ENCODE measurements at regions not wholly inside any gene's neighbourhood (a gene's known extent, or its start where the extent isn't known, plus 50 kb on each side); places are given as distances from the start of the nearest gene placed in this dataset.

GRCh38 chr13:105329359-105329758 lies 1206.1 kb downstream of the EFNB2 start:
- no peak overlapping the region for H3K4me3 ChIP-seq (ENCODE audit: low read depth in 1 of 2, low read length in 2 of 2)
- H3K27me3 ChIP-seq (ENCODE audit: low read depth, low read length), result no peaks in the 10 kb centered on the region
- H3K36me3 ChIP-seq (ENCODE audit: control insufficient read depth in 1 of 2, insufficient read depth in 2 of 2, low read length in 2 of 2), result no peaks in the 10 kb centered on the region
- peaks cover 0 to 5% of the 10 kb centered on the region in 2 donors for H3K4me1 ChIP-seq (ENCODE audit: control insufficient read depth in 1 of 2, insufficient read depth in 2 of 2, low read length in 2 of 2)
- no peak overlapping the region for H3K27ac ChIP-seq (ENCODE audit: low read length)
- peaks cover 0 to 8% of the 10 kb centered on the region in 2 donors for H3K9me3 ChIP-seq (ENCODE audit: control insufficient read depth in 1 of 2, low read length in 2 of 2)

GRCh38 chr13:105328212-105328611 lies 1207.2 kb downstream of the EFNB2 start:
- no peaks in the 10 kb centered on the region for H3K36me3 ChIP-seq (ENCODE audit: control insufficient read depth in 1 of 2, insufficient read depth in 2 of 2, low read length in 2 of 2)
- H3K4me1 ChIP-seq (ENCODE audit: control insufficient read depth in 1 of 2, insufficient read depth in 2 of 2, low read length in 2 of 2), result no peaks in the 10 kb centered on the region
- no peaks in the 10 kb centered on the region for H3K27me3 ChIP-seq (ENCODE audit: low read depth, low read length)
- H3K4me3 ChIP-seq (ENCODE audit: low read depth in 1 of 2, low read length in 2 of 2), result no peak overlapping the region
- no peak overlapping the region for H3K27ac ChIP-seq (ENCODE audit: low read length)
- H3K9me3 ChIP-seq (ENCODE audit: control insufficient read depth in 1 of 2, low read length in 2 of 2), result peaks cover 0 to 8% of the 10 kb centered on the region in 2 donors

- Histone ChIP-seq H3K36me3 (ENCODE audit: control insufficient read depth in 1 of 2, insufficient read depth in 2 of 2, low read length in 2 of 2) (no peaks in the 10 kb centered on the region), H3K9me3 (ENCODE audit: control insufficient read depth in 1 of 2, low read length in 2 of 2) (peaks cover 0 to 8% of the 10 kb centered on the region in 2 donors), H3K4me1 (ENCODE audit: control insufficient read depth in 1 of 2, insufficient read depth in 2 of 2, low read length in 2 of 2) (no peaks in the 10 kb centered on the region), H3K4me3 (ENCODE audit: low read depth in 1 of 2, low read length in 2 of 2) (no peak overlapping the region), H3K27me3 (ENCODE audit: low read depth, low read length) (no peaks in the 10 kb centered on the region), H3K27ac (ENCODE audit: low read length) (no peak overlapping the region)
Measured at GRCh38 chr13:105327581-105328126, 1207.8 kb downstream of the EFNB2 start.

GRCh38 chr13:105319875-105320274 lies 1215.6 kb downstream of the EFNB2 start:
- H3K36me3 ChIP-seq (ENCODE audit: control insufficient read depth in 1 of 2, insufficient read depth in 2 of 2, low read length in 2 of 2), result no peaks in the 10 kb centered on the region
- H3K27me3 ChIP-seq (ENCODE audit: low read depth, low read length), result no peaks in the 10 kb centered on the region
- no peak overlapping the region for H3K4me3 ChIP-seq (ENCODE audit: low read depth in 1 of 2, low read length in 2 of 2)
- no peaks in the 10 kb centered on the region for H3K9me3 ChIP-seq (ENCODE audit: control insufficient read depth in 1 of 2, low read length in 2 of 2)
- H3K27ac ChIP-seq (ENCODE audit: low read length), result no peak overlapping the region
- H3K4me1 ChIP-seq (ENCODE audit: control insufficient read depth in 1 of 2, insufficient read depth in 2 of 2, low read length in 2 of 2), result no peaks in the 10 kb centered on the region

GRCh38 chr13:105316731-105317130 lies 1218.7 kb downstream of the EFNB2 start:
- Histone ChIP-seq H3K9me3 (ENCODE audit: control insufficient read depth in 1 of 2, low read length in 2 of 2) (no peaks in the 10 kb centered on the region), H3K27me3 (ENCODE audit: low read depth, low read length) (no peaks in the 10 kb centered on the region), H3K4me3 (ENCODE audit: low read depth in 1 of 2, low read length in 2 of 2) (no peak overlapping the region), H3K36me3 (ENCODE audit: control insufficient read depth in 1 of 2, insufficient read depth in 2 of 2, low read length in 2 of 2) (no peaks in the 10 kb centered on the region), H3K27ac (ENCODE audit: low read length) (no peak overlapping the region), H3K4me1 (ENCODE audit: control insufficient read depth in 1 of 2, insufficient read depth in 2 of 2, low read length in 2 of 2) (no peaks in the 10 kb centered on the region)

GRCh38 chr13:105312906-105313305 lies 1222.6 kb downstream of the EFNB2 start:
- H3K36me3 ChIP-seq (ENCODE audit: control insufficient read depth in 1 of 2, insufficient read depth in 2 of 2, low read length in 2 of 2), result no peaks in the 10 kb centered on the region
- H3K9me3 ChIP-seq (ENCODE audit: control insufficient read depth in 1 of 2, low read length in 2 of 2), result no peaks in the 10 kb centered on the region
- no peaks in the 10 kb centered on the region for H3K4me1 ChIP-seq (ENCODE audit: control insufficient read depth in 1 of 2, insufficient read depth in 2 of 2, low read length in 2 of 2)
- H3K27ac ChIP-seq (ENCODE audit: low read length), result no peak overlapping the region
- H3K27me3 ChIP-seq (ENCODE audit: low read depth, low read length), result no peaks in the 10 kb centered on the region
- no peak overlapping the region for H3K4me3 ChIP-seq (ENCODE audit: low read depth in 1 of 2, low read length in 2 of 2)

GRCh38 chr13:105311094-105311493 lies 1224.4 kb downstream of the EFNB2 start:
- no peaks in the 10 kb centered on the region for H3K4me1 ChIP-seq (ENCODE audit: control insufficient read depth in 1 of 2, insufficient read depth in 2 of 2, low read length in 2 of 2)
- no peak overlapping the region for H3K4me3 ChIP-seq (ENCODE audit: low read depth in 1 of 2, low read length in 2 of 2)
- H3K27ac ChIP-seq (ENCODE audit: low read length), result no peak overlapping the region
- no peaks in the 10 kb centered on the region for H3K36me3 ChIP-seq (ENCODE audit: control insufficient read depth in 1 of 2, insufficient read depth in 2 of 2, low read length in 2 of 2)
- no peaks in the 10 kb centered on the region for H3K9me3 ChIP-seq (ENCODE audit: control insufficient read depth in 1 of 2, low read length in 2 of 2)
- no peaks in the 10 kb centered on the region for H3K27me3 ChIP-seq (ENCODE audit: low read depth, low read length)

GRCh38 chr13:105307776-105308175 lies 1227.7 kb downstream of the EFNB2 start:
- no peaks in the 10 kb centered on the region for H3K36me3 ChIP-seq (ENCODE audit: control insufficient read depth in 1 of 2, insufficient read depth in 2 of 2, low read length in 2 of 2)
- no peaks in the 10 kb centered on the region for H3K9me3 ChIP-seq (ENCODE audit: control insufficient read depth in 1 of 2, low read length in 2 of 2)
- H3K27me3 ChIP-seq (ENCODE audit: low read depth, low read length), result no peaks in the 10 kb centered on the region
- H3K27ac ChIP-seq (ENCODE audit: low read length), result no peak overlapping the region
- no peaks in the 10 kb centered on the region for H3K4me1 ChIP-seq (ENCODE audit: control insufficient read depth in 1 of 2, insufficient read depth in 2 of 2, low read length in 2 of 2)
- no peak overlapping the region for H3K4me3 ChIP-seq (ENCODE audit: low read depth in 1 of 2, low read length in 2 of 2)

GRCh38 chr13:105297839-105298238 lies 1237.6 kb downstream of the EFNB2 start:
- no peak overlapping the region for H3K27ac ChIP-seq (ENCODE audit: low read length)
- H3K27me3 ChIP-seq (ENCODE audit: low read depth, low read length), result no peaks in the 10 kb centered on the region
- no peaks in the 10 kb centered on the region for H3K36me3 ChIP-seq (ENCODE audit: control insufficient read depth in 1 of 2, insufficient read depth in 2 of 2, low read length in 2 of 2)
- H3K4me1 ChIP-seq (ENCODE audit: control insufficient read depth in 1 of 2, insufficient read depth in 2 of 2, low read length in 2 of 2), result no peaks in the 10 kb centered on the region
- H3K9me3 ChIP-seq (ENCODE audit: control insufficient read depth in 1 of 2, low read length in 2 of 2), result no peaks in the 10 kb centered on the region
- H3K4me3 ChIP-seq (ENCODE audit: low read depth in 1 of 2, low read length in 2 of 2), result no peak overlapping the region

- no peaks in the 10 kb centered on the region for H3K4me1 ChIP-seq (ENCODE audit: control insufficient read depth in 1 of 2, insufficient read depth in 2 of 2, low read length in 2 of 2)
- H3K27ac ChIP-seq (ENCODE audit: low read length), result no peak overlapping the region
- H3K27me3 ChIP-seq (ENCODE audit: low read depth, low read length), result no peaks in the 10 kb centered on the region
- no peaks in the 10 kb centered on the region for H3K9me3 ChIP-seq (ENCODE audit: control insufficient read depth in 1 of 2, low read length in 2 of 2)
- no peaks in the 10 kb centered on the region for H3K36me3 ChIP-seq (ENCODE audit: control insufficient read depth in 1 of 2, insufficient read depth in 2 of 2, low read length in 2 of 2)
- no peak overlapping the region for H3K4me3 ChIP-seq (ENCODE audit: low read depth in 1 of 2, low read length in 2 of 2)
Measured at GRCh38 chr13:105291987-105292386, 1243.5 kb downstream of the EFNB2 start.

- no peaks in the 10 kb centered on the region for H3K27me3 ChIP-seq (ENCODE audit: low read depth, low read length)
- H3K4me3 ChIP-seq (ENCODE audit: low read depth in 1 of 2, low read length in 2 of 2), result no peak overlapping the region
- H3K9me3 ChIP-seq (ENCODE audit: control insufficient read depth in 1 of 2, low read length in 2 of 2), result no peaks in the 10 kb centered on the region
- H3K27ac ChIP-seq (ENCODE audit: low read length), result no peak overlapping the region
- no peaks in the 10 kb centered on the region for H3K36me3 ChIP-seq (ENCODE audit: control insufficient read depth in 1 of 2, insufficient read depth in 2 of 2, low read length in 2 of 2)
- H3K4me1 ChIP-seq (ENCODE audit: control insufficient read depth in 1 of 2, insufficient read depth in 2 of 2, low read length in 2 of 2), result no peaks in the 10 kb centered on the region
Measured at GRCh38 chr13:105290596-105290995, 1244.9 kb downstream of the EFNB2 start.

- Histone ChIP-seq H3K4me1 (ENCODE audit: control insufficient read depth in 1 of 2, insufficient read depth in 2 of 2, low read length in 2 of 2) (no peaks in the 10 kb centered on the region), H3K27ac (ENCODE audit: low read length) (no peak overlapping the region), H3K4me3 (ENCODE audit: low read depth in 1 of 2, low read length in 2 of 2) (no peak overlapping the region), H3K9me3 (ENCODE audit: control insufficient read depth in 1 of 2, low read length in 2 of 2) (no peaks in the 10 kb centered on the region), H3K36me3 (ENCODE audit: control insufficient read depth in 1 of 2, insufficient read depth in 2 of 2, low read length in 2 of 2) (no peaks in the 10 kb centered on the region), H3K27me3 (ENCODE audit: low read depth, low read length) (no peaks in the 10 kb centered on the region)
Measured at GRCh38 chr13:105285526-105285925, 1249.9 kb downstream of the EFNB2 start.
